Kidney (tissue), 13 donors: ENCODE measurements at regions not wholly inside any gene's neighbourhood (a gene's known extent, or its start where the extent isn't known, plus 50 kb on each side); places are given as distances from the start of the nearest gene placed in this dataset.

Experiments used
- DNase-seq, 5 donors: peaks; one replicate each; pipeline ENCODE4 v3.0.0-alpha.2; 2013 to 2020
- FAIRE-seq: peaks from 2 replicates; lab custom pipeline; 2012; peaks lifted over from hg19 to GRCh38; lab: Jason Lieb, UNC
- H3K27ac ChIP-seq, 2 donors: one replicate each; pipeline ENCODE4 v1.7.0; 2013; ENCODE audit warnings: low read depth in 2 of 2, low read length in 2 of 2, inconsistent platforms in 1 of 2
- H3K27me3 ChIP-seq: one replicate; pipeline ENCODE4 v1.7.1; 2013; ENCODE audit warnings: low read length, inconsistent platforms; ENCODE audit not compliant: control insufficient read depth, insufficient read depth
- H3K36me3 ChIP-seq, 3 donors: one replicate each; pipeline versions ENCODE4 v1.7.0 to v1.7.1; 2013; ENCODE audit warnings: low read length in 3 of 3, control low read depth in 1 of 3, inconsistent platforms in 1 of 3; ENCODE audit not compliant: insufficient read depth in 3 of 3, control insufficient read depth in 2 of 3
- H3K4me1 ChIP-seq, 3 donors: one replicate each; pipeline versions ENCODE4 v1.7.0 to v1.7.1; 2013; ENCODE audit warnings: low read length in 3 of 3, inconsistent platforms in 1 of 3, low read depth in 1 of 3; ENCODE audit not compliant: control insufficient read depth in 2 of 3, insufficient read depth in 2 of 3
- H3K4me3 ChIP-seq, 3 donors: one replicate each; pipeline versions ENCODE4 v1.7.0 to v1.8.1; 2013; ENCODE audit warnings: low read length in 3 of 3, control low read depth in 1 of 3, inconsistent platforms in 1 of 3
- H3K9ac ChIP-seq, 3 donors: one replicate each; pipeline versions ENCODE4 v1.7.0 to v1.7.1; 2013; ENCODE audit warnings: low read length in 3 of 3, control low read depth in 1 of 3, inconsistent platforms in 1 of 3
- H3K9me3 ChIP-seq, 3 donors: one replicate each; pipeline versions ENCODE4 v1.7.0 to v1.7.1; 2013; ENCODE audit warnings: low read length in 3 of 3, control low read depth in 1 of 3, inconsistent platforms in 1 of 3; ENCODE audit not compliant: control insufficient read depth in 2 of 3, insufficient read depth in 1 of 3
- CTCF ChIP-seq: IDR thresholded peaks from 3 replicates; pipeline ENCODE4 v1.5.1; 2012; ENCODE audit warnings: mild to moderate bottlenecking, moderate library complexity, borderline replicate concordance; ENCODE audit not compliant: insufficient read depth; ENCODE audit errors: extremely low read depth
- intact Hi-C: fragments of 100-400 bp; cut with DNase I; formaldehyde crosslinking; loops from one replicate; pipeline ENCODE4 v1.11.1; 2022
- donor health status: control.
- donor health status: control.
- donor health status: control.
- donor health status: control.
- donor health status: control.
- donor health status: DM: yes; HTN: yes; CAD: no.
- donor health status: Normal renal cell carcinoma (clear cell type).

- Histone ChIP-seq H3K9me3 (no peaks in the 10 kb centered on the region), H3K36me3 (no peaks in the 10 kb centered on the region), H3K27me3 (peaks cover 8% of the 10 kb centered on the region), H3K27ac (no peak overlapping the region), H3K4me1 (no peaks in the 10 kb centered on the region), H3K4me3 (no peak overlapping the region), H3K9ac (no peak overlapping the region)
- DNase-seq = peak in 3 of 5 donors; percentile 82 to 93 (median 89)
- TF ChIP-seq CTCF = peak; percentile 38
- FAIRE-seq = peak; percentile 82
- intact Hi-C loops = no loop called here
Observed at GRCh38 chrX:115898382-115899001, 272.1 kb upstream of the AGTR2 start.

- Histone ChIP-seq H3K4me1 (no peaks in the 10 kb centered on the region), H3K9me3 (no peaks in the 10 kb centered on the region), H3K36me3 (no peaks in the 10 kb centered on the region), H3K27me3 (peaks cover 17% of the 10 kb centered on the region), H3K27ac (no peak overlapping the region), H3K9ac (no peak overlapping the region), H3K4me3 (no peak overlapping the region)
- FAIRE-seq (no peak), DNase-seq (no peak)
- intact Hi-C loops = no loop called here
- TF ChIP-seq CTCF = no peak
Observed at GRCh38 chrX:115900425-115900824, 270.1 kb upstream of the AGTR2 start.

GRCh38 chrX:115901241-115901640, 269.3 kb upstream of the AGTR2 start:
- Histone ChIP-seq H3K36me3 (no peaks in the 10 kb centered on the region), H3K4me3 (no peak overlapping the region), H3K4me1 (no peaks in the 10 kb centered on the region), H3K27me3 (peaks cover 17% of the 10 kb centered on the region), H3K9me3 (no peaks in the 10 kb centered on the region), H3K27ac (no peak overlapping the region), H3K9ac (no peak overlapping the region)
- intact Hi-C loops = no loop called here
- FAIRE-seq (no peak), DNase-seq (no peak)
- TF ChIP-seq CTCF = no peak

- no peak overlapping the region for H3K4me3 ChIP-seq
- no peaks in the 10 kb centered on the region for H3K9me3 ChIP-seq
- intact Hi-C loops = no loop called here
- no peaks in the 10 kb centered on the region for H3K4me1 ChIP-seq
- H3K36me3 ChIP-seq = no peaks in the 10 kb centered on the region
- no peak for DNase-seq
- H3K27ac ChIP-seq = no peak overlapping the region
- H3K27me3 ChIP-seq = peaks cover 22% of the 10 kb centered on the region
- no peak for TF ChIP-seq CTCF
- FAIRE-seq = no peak
- no peak overlapping the region for H3K9ac ChIP-seq
Observed at GRCh38 chrX:115902995-115903394, 267.5 kb upstream of the AGTR2 start.
